GM18499 (cell line): ENCODE measurements at regions not wholly inside any gene's neighbourhood (a gene's known extent, or its start where the extent isn't known, plus 50 kb on each side); places are given as distances from the start of the nearest gene placed in this dataset.
A peak's percentile ranks its signal among the peaks of the same experiment; 100 is the strongest.

Experiments
- ATAC-seq: cut with Tn5 transposase; IDR thresholded peaks from one replicate; pipeline ENCODE4 v1.9.1; 2021; ENCODE audit warnings: moderate number of reproducible peaks; ENCODE audit not compliant: insufficient read depth, unreplicated experiment

- no peak for ATAC-seq
Measured at GRCh38 chr1:219774386-219774785, 154.0 kb downstream of the SLC30A10 start.

GRCh38 chr1:219773775-219774174 lies 154.6 kb downstream of the SLC30A10 start:
- peak; percentile 100 for ATAC-seq

GRCh38 chr1:219773110-219773509 lies 155.2 kb downstream of the SLC30A10 start:
- ATAC-seq, result no peak

GRCh38 chr1:219772265-219773036 lies 155.9 kb downstream of the SLC30A10 start:
- ATAC-seq, result no peak

- no peak for ATAC-seq
Measured at GRCh38 chr1:219771080-219771479, 157.3 kb downstream of the SLC30A10 start.

- no peak for ATAC-seq
Measured at GRCh38 chr1:219763321-219763720, 150.4 kb upstream of the ZC3H11B start.

GRCh38 chr1:219761208-219761860 lies 148.4 kb upstream of the ZC3H11B start:
- no peak for ATAC-seq

GRCh38 chr1:219759095-219759494 lies 146.2 kb upstream of the ZC3H11B start:
- no peak for ATAC-seq

- ATAC-seq, result no peak
Measured at GRCh38 chr1:219757890-219758289, 145.0 kb upstream of the ZC3H11B start.

- no peak for ATAC-seq
Measured at GRCh38 chr1:219755234-219755633, 142.3 kb upstream of the ZC3H11B start.

- no peak for ATAC-seq
Measured at GRCh38 chr1:219754767-219755166, 141.9 kb upstream of the ZC3H11B start.

- no peak for ATAC-seq
Measured at GRCh38 chr1:219753914-219754313, 141.0 kb upstream of the ZC3H11B start.

- no peak for ATAC-seq
Measured at GRCh38 chr1:219752645-219753044, 139.7 kb upstream of the ZC3H11B start.

- ATAC-seq, result no peak
Measured at GRCh38 chr1:219751870-219752507, 139.1 kb upstream of the ZC3H11B start.

- ATAC-seq, result no peak
Measured at GRCh38 chr1:219749370-219749769, 136.5 kb upstream of the ZC3H11B start.

GRCh38 chr1:219746141-219746540 lies 133.2 kb upstream of the ZC3H11B start:
- ATAC-seq, result no peak

GRCh38 chr1:219744652-219745469 lies 132.0 kb upstream of the ZC3H11B start:
- ATAC-seq, result no peak

- no peak for ATAC-seq
Measured at GRCh38 chr1:219741011-219741970, 128.4 kb upstream of the ZC3H11B start.

GRCh38 chr1:219733511-219734174 lies 120.7 kb upstream of the ZC3H11B start:
- no peak for ATAC-seq
